HG03520 (cell line): ENCODE measurements at regions not wholly inside any gene's neighbourhood (a gene's known extent, or its start where the extent isn't known, plus 50 kb on each side); places are given as distances from the start of the nearest gene placed in this dataset.

Experiments
- ATAC-seq: cut with Tn5 transposase; IDR thresholded peaks from one replicate; pipeline ENCODE4 v1.9.1; 2021; ENCODE audit warnings: mild to moderate bottlenecking, moderate library complexity; ENCODE audit not compliant: unreplicated experiment

DNA sequence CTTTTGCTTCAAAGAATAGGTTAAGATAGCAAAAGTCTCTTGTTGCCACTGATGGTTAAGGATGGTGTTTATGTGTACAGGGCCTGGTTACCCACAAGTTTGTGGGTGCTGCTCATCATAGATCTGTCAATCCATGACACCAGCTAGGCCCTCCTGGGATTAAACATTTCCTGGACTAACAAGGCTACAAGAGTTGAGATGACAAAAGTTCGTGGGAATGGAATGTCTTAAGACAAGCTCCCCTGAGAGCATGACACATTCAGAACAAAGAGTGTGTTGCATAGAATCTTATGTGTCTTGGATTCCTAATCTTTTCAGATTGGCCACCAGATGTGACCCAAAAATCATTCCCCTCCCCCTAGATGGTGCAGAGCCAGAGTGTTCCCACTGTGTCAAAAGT, 592.5 kb upstream of the USP15 start:
- no peak for ATAC-seq

- no peak for ATAC-seq
These were observed 583.7 kb upstream of the USP15 start for GRCh38 chr12:61676520-61676919.

DNA sequence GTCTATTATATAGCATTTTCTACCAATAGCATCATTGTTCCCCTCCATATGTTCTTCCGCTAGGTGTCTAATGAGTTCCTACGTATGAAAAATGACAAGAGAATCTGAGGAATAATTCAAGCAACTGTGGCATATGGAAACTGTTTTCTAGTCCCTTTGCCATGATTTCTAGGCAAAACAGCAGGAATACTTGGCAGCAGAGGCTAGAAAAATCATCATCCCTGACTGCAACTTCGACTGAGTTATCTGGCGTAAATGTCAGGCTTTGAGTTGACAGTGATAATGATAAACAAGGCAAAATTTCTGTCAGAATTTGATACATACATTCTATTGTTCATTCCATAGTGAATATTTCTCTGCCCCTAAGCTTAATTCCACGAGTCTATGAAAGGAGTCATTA, 572.8 kb upstream of the USP15 start:
- no peak for ATAC-seq

DNA sequence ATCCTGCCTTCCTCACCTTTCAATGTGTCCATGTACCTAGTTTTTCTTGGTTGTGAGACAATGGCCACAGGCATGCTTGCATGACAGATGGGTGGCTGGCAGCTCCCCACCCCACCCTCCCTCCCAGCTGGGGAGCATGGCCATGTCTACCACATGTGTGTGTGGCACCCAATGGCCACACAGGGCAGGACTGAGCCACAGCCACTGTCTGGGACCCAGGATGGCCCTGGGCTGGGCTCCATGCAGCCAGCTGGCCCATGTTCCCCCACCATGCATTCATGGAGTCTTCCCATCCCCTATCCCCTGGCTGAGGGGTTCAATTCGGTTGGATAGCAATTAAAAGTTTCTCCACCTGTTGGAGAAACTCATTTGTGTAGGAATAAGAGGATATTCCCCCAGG, 566.0 kb upstream of the USP15 start:
- ATAC-seq: no peak

- ATAC-seq: no peak
These were observed 558.7 kb upstream of the USP15 start for GRCh38 chr12:61701471-61701870.

DNA sequence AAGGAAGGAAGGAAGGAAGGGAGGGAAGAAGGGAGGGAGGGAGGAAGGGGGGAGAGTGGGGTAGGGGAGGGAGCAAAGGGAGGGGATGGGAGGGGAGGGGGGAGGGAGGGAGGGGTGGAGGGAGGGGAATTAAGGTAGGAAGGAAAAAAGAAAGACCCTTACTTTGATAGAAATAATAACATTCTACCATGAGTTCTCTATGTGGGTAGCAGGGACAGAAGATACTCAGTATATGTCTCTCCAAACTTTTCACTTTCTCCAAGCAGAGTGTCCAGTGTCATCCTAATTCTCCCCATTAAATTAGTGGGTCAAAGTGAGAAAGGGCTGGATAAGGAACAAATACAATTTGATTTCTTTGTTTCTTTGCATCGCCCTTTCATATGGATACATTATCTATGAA, 553.4 kb upstream of the USP15 start:
- no peak for ATAC-seq

- ATAC-seq: no peak
These were observed 547.1 kb upstream of the USP15 start for GRCh38 chr12:61713121-61713520.

GRCh38 chr12:61717986-61718385, 542.2 kb upstream of the USP15 start:
- no peak for ATAC-seq

DNA sequence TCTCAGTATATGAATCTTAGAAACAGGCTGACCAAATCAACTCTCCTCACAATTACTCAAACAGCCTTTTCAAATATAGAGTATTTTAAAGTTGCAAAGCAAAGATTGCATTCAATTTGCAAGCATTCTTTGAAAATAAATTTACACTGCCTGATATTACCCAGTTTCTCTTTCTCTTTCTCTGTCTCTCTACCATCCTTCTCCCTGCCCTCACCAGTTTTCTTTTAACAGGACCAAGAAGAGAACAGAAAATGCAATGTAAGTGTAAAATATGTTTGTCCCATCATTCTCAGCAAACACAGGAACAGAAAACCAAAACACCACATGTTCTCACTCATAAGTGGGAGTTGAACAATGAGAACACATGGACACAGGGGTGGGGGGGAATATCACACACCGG, 520.3 kb upstream of the USP15 start:
- no peak for ATAC-seq

DNA sequence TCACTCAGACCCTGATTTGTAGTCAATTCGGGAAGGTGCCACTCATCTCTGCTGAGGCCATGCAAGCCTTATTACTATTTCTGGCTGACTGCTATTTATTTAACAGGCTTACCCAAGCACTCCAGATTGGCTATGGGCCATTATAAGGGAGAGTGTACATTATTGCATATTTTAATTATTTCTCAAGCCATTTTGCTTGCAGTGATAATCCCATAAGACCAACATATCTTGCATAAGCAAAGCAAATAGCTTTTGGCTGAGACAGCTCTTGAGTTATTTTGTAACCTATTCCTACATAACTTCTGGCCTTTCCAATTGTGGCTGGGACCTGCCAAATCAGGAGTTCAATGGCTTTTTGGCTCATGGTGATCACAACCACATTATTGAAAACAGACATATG, 509.6 kb upstream of the USP15 start:
- ATAC-seq: no peak

- ATAC-seq: no peak
These were observed 506.0 kb upstream of the USP15 start for GRCh38 chr12:61754214-61754613.

DNA sequence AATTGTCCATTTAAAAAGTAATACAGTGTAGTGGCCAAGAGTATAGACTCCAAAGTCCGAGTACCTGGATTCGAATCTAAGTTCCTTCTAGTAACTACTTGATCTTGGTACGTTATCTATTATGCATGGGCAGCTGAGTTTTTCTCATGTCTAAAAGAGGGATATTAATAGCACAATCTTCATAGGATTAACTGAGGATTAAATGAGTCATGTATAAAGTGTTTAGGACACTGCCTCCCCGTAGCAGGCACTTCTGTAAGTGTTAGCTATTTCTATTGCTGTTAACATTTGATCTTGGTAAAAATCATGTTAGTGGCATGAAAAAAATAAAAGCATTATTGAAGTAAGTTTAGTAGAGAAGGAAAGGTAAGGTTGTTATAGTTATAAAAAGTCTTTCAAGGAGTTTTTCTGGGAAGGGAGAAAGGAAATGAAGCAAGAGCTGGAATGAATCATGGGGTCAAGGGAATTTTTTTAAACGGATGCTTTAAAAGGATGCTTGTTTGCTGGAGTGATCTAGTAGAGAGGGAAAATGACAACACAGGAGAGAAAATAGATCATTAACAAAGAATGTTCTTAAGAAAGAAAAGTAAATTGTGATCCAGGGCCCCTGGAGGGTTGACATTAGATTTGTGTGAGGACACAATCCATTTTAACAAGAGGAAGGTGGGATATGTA, 502.2 kb upstream of the USP15 start:
- ATAC-seq: no peak

- ATAC-seq: no peak
These were observed 501.5 kb upstream of the USP15 start for GRCh38 chr12:61758661-61759060.

DNA sequence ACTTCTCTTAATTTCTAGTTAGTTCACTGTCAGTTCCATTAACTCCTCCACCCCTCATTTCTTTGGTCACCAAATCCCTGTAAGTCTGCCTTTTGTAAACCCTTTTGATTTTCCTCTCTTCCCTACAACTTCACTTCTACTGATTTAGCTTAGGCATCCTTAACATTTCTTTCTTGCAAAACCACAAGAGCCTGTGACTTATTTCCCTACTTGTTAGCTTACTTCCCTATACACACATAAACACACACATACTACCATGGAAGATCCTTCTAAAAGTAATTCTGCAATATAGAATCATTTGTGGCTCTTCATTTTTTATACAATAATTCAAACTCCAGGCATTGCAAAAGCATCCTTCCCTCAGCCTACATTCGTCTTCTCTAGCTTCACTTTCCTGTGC, 494.3 kb upstream of the USP15 start:
- no peak for ATAC-seq

DNA sequence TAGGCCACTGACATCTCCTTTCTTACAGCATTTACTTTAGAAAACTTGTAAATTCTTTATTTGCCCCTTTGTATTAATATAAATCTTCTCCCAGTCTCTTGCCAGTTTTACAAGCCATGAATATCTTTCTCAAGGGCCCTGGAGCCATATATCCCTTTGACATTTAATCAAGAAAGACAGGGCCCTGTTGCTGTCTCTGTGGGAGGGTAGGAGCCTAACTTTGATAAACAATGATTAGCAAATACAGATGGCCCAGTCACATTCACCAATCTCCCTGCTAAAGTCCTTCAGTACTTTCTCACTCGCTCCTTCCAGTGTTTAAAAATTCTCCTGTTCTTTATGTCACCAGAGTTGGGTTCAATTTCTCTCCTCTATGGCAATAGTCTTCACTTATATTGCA, 479.8 kb upstream of the USP15 start:
- ATAC-seq: no peak

- ATAC-seq: no peak
These were observed 479.1 kb upstream of the USP15 start for GRCh38 chr12:61781021-61781581.

DNA sequence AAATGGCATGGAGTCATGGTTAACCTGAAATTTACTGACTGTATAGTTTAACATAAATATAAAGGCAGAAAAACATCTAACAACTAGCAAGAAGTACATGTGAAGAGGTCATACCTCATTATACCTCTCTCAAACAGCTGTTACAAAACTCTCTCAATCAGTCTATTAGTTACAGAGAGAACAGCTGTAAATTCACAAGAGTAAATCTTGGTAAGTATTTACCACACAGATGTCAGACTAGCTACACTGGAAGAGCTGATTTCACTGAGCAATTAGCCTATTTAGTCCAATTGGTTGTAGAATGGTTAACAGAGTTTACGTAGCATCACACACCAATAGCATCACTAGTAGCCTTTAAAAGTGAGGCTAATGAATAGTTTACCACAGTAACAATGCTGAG, 463.4 kb upstream of the USP15 start:
- no peak for ATAC-seq

- ATAC-seq: no peak
These were observed 462.9 kb upstream of the USP15 start for GRCh38 chr12:61797266-61797665.

GRCh38 chr12:61798778-61799177, 461.4 kb upstream of the USP15 start:
- no peak for ATAC-seq

DNA sequence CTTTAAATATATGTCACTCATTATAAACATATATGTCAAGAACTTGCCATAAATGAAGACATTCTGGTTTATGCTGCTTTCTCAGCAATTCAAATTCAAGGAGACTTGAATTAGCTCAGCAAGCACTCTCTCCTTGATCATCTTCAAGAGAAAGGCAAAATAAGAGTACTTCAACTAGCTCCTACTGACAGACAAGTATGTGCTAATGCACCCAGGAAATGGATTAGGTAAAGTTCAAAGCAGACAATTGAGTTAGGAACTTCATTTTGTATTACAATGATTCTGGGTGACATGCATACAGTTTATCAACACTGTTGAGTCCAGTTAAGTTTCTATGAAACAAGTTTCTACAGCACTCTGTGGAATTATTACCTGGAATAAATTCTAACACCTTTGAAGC, 455.9 kb upstream of the USP15 start:
- ATAC-seq: no peak

- ATAC-seq: no peak
These were observed 451.3 kb upstream of the USP15 start for GRCh38 chr12:61808856-61809255.

DNA sequence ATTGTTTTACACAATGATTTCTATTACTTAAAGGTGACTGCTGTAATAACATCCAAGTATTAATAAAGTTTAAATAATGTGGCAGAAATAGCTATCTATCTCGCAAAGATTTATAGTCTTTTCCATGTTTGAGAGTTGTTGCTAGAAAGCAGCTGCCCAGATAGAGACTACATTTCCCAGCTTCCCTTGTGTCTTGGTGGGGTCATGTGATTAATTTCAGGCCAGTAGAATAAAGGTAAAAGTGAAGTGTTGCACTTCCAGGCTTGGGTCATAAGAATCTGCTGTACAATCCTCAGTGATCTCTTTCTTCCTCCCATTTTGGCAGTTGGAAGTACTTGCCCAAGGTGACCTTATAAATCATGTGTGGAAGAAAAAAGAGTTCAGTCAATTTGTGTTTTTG, 449.7 kb upstream of the USP15 start:
- ATAC-seq: no peak

- no peak for ATAC-seq
These were observed 438.8 kb upstream of the USP15 start for GRCh38 chr12:61821381-61821780.
